ENCODE measurements at regions not wholly inside any gene's neighbourhood (a gene's known extent, or its start where the extent isn't known, plus 50 kb on each side); places are given as distances from the start of the nearest gene placed in this dataset.

GRCh38 chr5:158294701-158295100, 435.8 kb upstream of the CLINT1 start:
- Histone ChIP-seq H3K27me3 (replicated peaks in 1 of 2; ENCODE audit: control insufficient read depth in 2 of 2, insufficient read depth in 2 of 2, low read length in 1 of 2) (no peaks in the 10 kb centered on the region), H2AFZ (ENCODE audit: control insufficient read depth, low read depth, low read length) (no peak overlapping the region), H3K4me1 (ENCODE audit: control insufficient read depth, insufficient read depth, low read length) (no peaks in the 10 kb centered on the region), H3K4me2 (ENCODE audit: control insufficient read depth, insufficient read depth) (no peak overlapping the region), H3K36me3 (ENCODE audit: control insufficient read depth in 2 of 2, insufficient read depth in 2 of 2, low read length in 1 of 2) (no peaks in the 10 kb centered on the region), H3K79me2 (ENCODE audit: control insufficient read depth, insufficient read depth, low read length) (no peaks in the 10 kb centered on the region), H3K27ac (ENCODE audit: control insufficient read depth, insufficient read depth) (no peak overlapping the region), H3K4me3 (no peak overlapping the region), H3K9me3 (replicated peaks; ENCODE audit: control insufficient read depth, insufficient read depth, low read length) (no peaks in the 10 kb centered on the region; the same call in 2 of the 3 replicates), H4K20me1 (ENCODE audit: control insufficient read depth, insufficient read depth) (no peaks in the 10 kb centered on the region), H3K9ac (ENCODE audit: control insufficient read depth, insufficient read depth, low read length) (no peak overlapping the region)
- no TSS peak for BruUV-seq (replicated peaks)
- SMC1A ChIA-PET (ENCODE audit: uncharacterized antibody, unreplicated experiment), result interaction anchor here (0.6 to 2.0 kb wide), 2 partner anchors 9 to 12 kb away, joined by 3 to 5 read pairs; no protein-coding TSS in a partner anchor
- RAD21 ChIA-PET (ENCODE audit: unreplicated experiment), result no interaction called here
- no peak for ATAC-seq
- 51% methylated on average over 6 of the region's 6 CpGs for WGBS (ENCODE audit: insufficient coverage, insufficient replicate concordance, low lambda C conversion rate, missing lambda C conversion rate)
- POLR2A ChIA-PET, result no interaction called here
- in situ Hi-C loops (cut with MboI), result no loop called here
- intact Hi-C loops (cut with micrococcal nuclease; ENCODE audit: unreplicated experiment), result no loop called here
- DNase-seq (ENCODE audit: low read depth, low spot score), result no peak
- CTCF ChIA-PET, result interaction anchor here (0.7 kb wide), 1 partner anchor 169 kb away, joined by 3 read pairs; no protein-coding TSS in a partner anchor
- FAIRE-seq, result no peak
- TF ChIP-seq YY1 (IDR thresholded peaks at IDR 0.05; ENCODE audit: low read depth, low read length), result no peak
- no peak for TF ChIP-seq KLF5 (IDR thresholded peaks at IDR 0.05; ENCODE audit: partially characterized antibody)
- TF ChIP-seq NFYA (IDR thresholded peaks at IDR 0.05; ENCODE audit: borderline replicate concordance, low read depth, low read length), result no peak
- no peak for TF ChIP-seq ZNF24 (IDR thresholded peaks at IDR 0.05)
- TF ChIP-seq PKNOX1 (IDR thresholded peaks at IDR 0.05), result no peak
- no peak for TF ChIP-seq BRCA1 (IDR thresholded peaks at IDR 0.05; ENCODE audit: low read depth, low read length)
- no peak for TF ChIP-seq TAF1 (IDR thresholded peaks at IDR 0.05; ENCODE audit: borderline replicate concordance, low read depth, low read length)
- TF ChIP-seq SIN3A (IDR thresholded peaks at IDR 0.05; ENCODE audit: low read depth, low read length), result no peak
- no peak for TF ChIP-seq ELK1 (IDR thresholded peaks at IDR 0.05; ENCODE audit: low read depth, low read length)
- no peak for TF ChIP-seq EP300 (IDR thresholded peaks at IDR 0.05; ENCODE audit: borderline replicate concordance in 1 of 2, control insufficient read depth in 1 of 2, low read depth in 2 of 2, low read length in 2 of 2)
- TF ChIP-seq ZNF622 (IDR thresholded peaks at IDR 0.05), result no peak
- TF ChIP-seq NBN (IDR thresholded peaks at IDR 0.05), result no peak
- no peak for TF ChIP-seq BMI1 (IDR thresholded peaks at IDR 0.05; ENCODE audit: borderline replicate concordance)
- no peak for TF ChIP-seq ZNF687 (IDR thresholded peaks at IDR 0.05)
- TF ChIP-seq POLR2AphosphoS2 (IDR thresholded peaks at IDR 0.05; ENCODE audit: low read depth, low read length), result no peak
- TF ChIP-seq ZNF274 (IDR thresholded peaks at IDR 0.05; ENCODE audit: insufficient read depth, insufficient read length), result no peak
- TF ChIP-seq MAX (IDR thresholded peaks at IDR 0.05; ENCODE audit: low read depth, low read length), result no peak
- no peak for TF ChIP-seq MYC (IDR thresholded peaks at IDR 0.05; ENCODE audit: insufficient read depth, insufficient read length, insufficient replicate concordance, low read length, severe bottlenecking)
- no peak for TF ChIP-seq USF1 (IDR thresholded peaks at IDR 0.05; ENCODE audit: borderline replicate concordance, extremely low read length, insufficient read depth, low read depth, low read length)
